ENCODE measurements at regions not wholly inside any gene's neighbourhood (a gene's known extent, or its start where the extent isn't known, plus 50 kb on each side); places are given as distances from the start of the nearest gene placed in this dataset.
A peak's percentile ranks its signal among the peaks of the same experiment; 100 is the strongest.

- TF ChIP-seq POLR2AphosphoS5 (IDR thresholded peaks at IDR 0.05; ENCODE audit: low read depth, low read length) (no peak), EP300 (IDR thresholded peaks at IDR 0.05; ENCODE audit: borderline replicate concordance in 1 of 2, low read depth in 2 of 2, low read length in 2 of 2) (no peak), SIN3A (conservative IDR thresholded peaks at IDR 0.05 in 1 of 2, IDR thresholded peaks at IDR 0.05 in 1 of 2; ENCODE audit: low read depth in 1 of 2, low read length in 2 of 2) (no peak), KDM4A (IDR thresholded peaks at IDR 0.05; ENCODE audit: low read depth, low read length, severe bottlenecking) (no peak), MAX (IDR thresholded peaks at IDR 0.05) (no peak), ZNF274 (IDR thresholded peaks at IDR 0.05; ENCODE audit: borderline replicate concordance, extremely low read depth, low read length) (no peak), CTCF (IDR thresholded peaks at IDR 0.05; ENCODE audit: control extremely low read depth in 1 of 3, insufficient read depth in 1 of 3, low read depth in 1 of 3, low read length in 3 of 3) (peak; percentile 76 to 98 (median 81)), EZH2 (IDR thresholded peaks at IDR 0.05; ENCODE audit: low read depth, low read length, severe bottlenecking) (no peak), SP1 (IDR thresholded peaks at IDR 0.05; ENCODE audit: low read depth, low read length) (no peak), POLR2A (IDR thresholded peaks at IDR 0.05; ENCODE audit: control extremely low read depth in 1 of 2, low read depth in 2 of 2, low read length in 2 of 2) (no peak), ATF2 (IDR thresholded peaks at IDR 0.05; ENCODE audit: low read length) (no peak), CHD2 (IDR thresholded peaks at IDR 0.05; ENCODE audit: low read length) (no peak)
Observed at GRCh38 chr18:57970356-57971095, 73.5 kb upstream of the NEDD4L start.
